DOHH2 (cell line): ENCODE measurements at regions not wholly inside any gene's neighbourhood (a gene's known extent, or its start where the extent isn't known, plus 50 kb on each side); places are given as distances from the start of the nearest gene placed in this dataset.
"Not testable (repeated sequence)": the region's sequence is repeated elsewhere in the genome, so short reads cannot be mapped to it uniquely, and the experiment has no call there.

Experiments used
- H3F3A ChIP-seq: fragments of 200-600 bp; sonication (generic), shearing (Covaris generic); 2 replicates; pipeline ENCODE4 v1.6.0; 2016; ENCODE audit warnings: antibody characterized with exemption, mild to moderate bottlenecking; ENCODE audit not compliant: control insufficient read depth, insufficient read depth
- H3K27ac ChIP-seq: fragments of 200-600 bp; sonication (generic); 2 replicates; pipeline ENCODE4 v1.5.1; 2014; ENCODE audit warnings: low read depth, mild to moderate bottlenecking, low read length, moderate library complexity
- H3K27me3 ChIP-seq: fragments of 200-600 bp; sonication (generic); 2 replicates; pipeline ENCODE4 v1.6.1; 2014; ENCODE audit warnings: mild to moderate bottlenecking, low read length, mixed read lengths; ENCODE audit not compliant: control insufficient read depth
- H3K36me3 ChIP-seq: fragments of 200-600 bp; sonication (generic); 2 replicates; pipeline ENCODE4 v1.6.1; 2014; ENCODE audit warnings: mild to moderate bottlenecking, low read length, moderate library complexity, mixed read lengths; ENCODE audit not compliant: control insufficient read depth
- H3K4me1 ChIP-seq: fragments of 200-600 bp; sonication (generic); 2 replicates; pipeline ENCODE4 v1.6.1; 2014; ENCODE audit warnings: mild to moderate bottlenecking, low read length, mixed read lengths; ENCODE audit not compliant: control insufficient read depth
- H3K4me2 ChIP-seq: fragments of 200-600 bp; sonication (generic); 2 replicates; pipeline ENCODE4 v1.6.0; 2014; ENCODE audit warnings: mild to moderate bottlenecking, low read length, moderate library complexity
- H3K4me3 ChIP-seq: fragments of 200-600 bp; sonication (generic); 2 replicates; pipeline ENCODE4 v1.5.1; 2014; ENCODE audit warnings: mild to moderate bottlenecking, low read length, mixed read lengths
- H3K79me2 ChIP-seq: fragments of 200-600 bp; sonication (generic); 2 replicates; pipeline ENCODE4 v1.6.1; 2014; ENCODE audit warnings: mild to moderate bottlenecking, low read length, mixed read lengths; ENCODE audit not compliant: control insufficient read depth
- H3K9me2 ChIP-seq: fragments of 200-600 bp; sonication (generic); replicated peaks from 2 replicates; pipeline ENCODE4 v1.6.1; 2014; ENCODE audit warnings: mild to moderate bottlenecking, low read length, mixed read lengths; ENCODE audit not compliant: control insufficient read depth
- H3K9me3 ChIP-seq: fragments of 200-600 bp; sonication (generic); 2 replicates; pipeline ENCODE4 v1.6.1; 2014; ENCODE audit warnings: antibody characterized with exemption, low read length, mixed read lengths; ENCODE audit not compliant: control insufficient read depth, insufficient read depth
- H4K20me1 ChIP-seq: fragments of 200-600 bp; sonication (generic); 2 replicates; pipeline ENCODE4 v1.6.0; 2014; ENCODE audit warnings: low read depth, mild to moderate bottlenecking, antibody characterized with exemption, low read length, moderate library complexity; ENCODE audit not compliant: control insufficient read depth, insufficient read depth
- CTCF ChIP-seq: fragments of 200-600 bp; sonication (generic); IDR thresholded peaks from one replicate; pipeline ENCODE4 v1.5.1; 2014; ENCODE audit warnings: antibody characterized with exemption, mild to moderate bottlenecking, low read depth, low read length; ENCODE audit not compliant: poor library complexity, severe bottlenecking
- EZH2phosphoT487 ChIP-seq: fragments of 200-600 bp; sonication (generic); IDR thresholded peaks from 2 replicates; pipeline ENCODE4 v1.6.1; 2017; ENCODE audit warnings: borderline replicate concordance, mild to moderate bottlenecking, antibody characterized with exemption, low read length, moderate library complexity, mixed read lengths

DNA sequence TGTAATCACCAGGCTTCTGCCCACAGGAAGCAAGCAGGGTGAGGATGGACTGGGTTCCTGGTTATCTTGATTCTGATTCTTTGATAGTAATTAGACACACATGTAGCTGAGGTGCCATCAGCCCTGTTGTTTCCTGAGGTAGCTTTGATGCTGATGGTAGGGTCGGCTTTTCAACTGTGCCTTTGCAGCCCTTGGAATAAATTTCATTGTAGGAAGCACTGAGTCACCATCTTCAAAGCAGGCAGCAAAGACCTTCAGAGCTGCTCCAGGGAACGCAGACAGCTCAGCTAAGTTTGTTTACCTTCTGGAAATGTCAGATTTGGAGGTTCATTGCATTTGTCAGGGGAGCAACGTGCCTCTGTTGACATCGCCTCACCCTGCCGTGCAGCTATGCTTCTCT, 135.4 kb downstream of the ASMT start:
- Histone ChIP-seq H3K27me3 (no peaks in the 10 kb centered on the region), H3K27ac (no peak overlapping the region), H4K20me1 (no peaks in the 10 kb centered on the region), H3K9me2 (no peaks in the 10 kb centered on the region), H3K79me2 (no peaks in the 10 kb centered on the region), H3K4me1 (no peaks in the 10 kb centered on the region), H3F3A (no peaks in the 10 kb centered on the region), H3K36me3 (no peaks in the 10 kb centered on the region), H3K9me3 (no peaks in the 10 kb centered on the region), H3K4me2 (no peak overlapping the region), H3K4me3 (no peak overlapping the region)
- TF ChIP-seq EZH2phosphoT487 (no peak), CTCF (no peak)

- Histone ChIP-seq H3K36me3 (no peaks in the 10 kb centered on the region), H4K20me1 (no peaks in the 10 kb centered on the region), H3K4me2 (no peak overlapping the region), H3K27me3 (no peaks in the 10 kb centered on the region), H3K4me3 (no peak overlapping the region), H3K4me1 (no peaks in the 10 kb centered on the region), H3K27ac (no peak overlapping the region), H3F3A (no peaks in the 10 kb centered on the region), H3K79me2 (no peaks in the 10 kb centered on the region), H3K9me2 (no peaks in the 10 kb centered on the region), H3K9me3 (no peaks in the 10 kb centered on the region)
- no peak for TF ChIP-seq EZH2phosphoT487
- TF ChIP-seq CTCF, result no peak
Measured at GRCh38 chrX:1751781-1752180, 136.9 kb downstream of the ASMT start.

GRCh38 chrX:1752799-1753198, 137.9 kb downstream of the ASMT start:
- not testable (repeated sequence) for H3K9me3 ChIP-seq, H4K20me1 ChIP-seq, H3K9me2 ChIP-seq, H3K36me3 ChIP-seq, H3K4me2 ChIP-seq, H3F3A ChIP-seq, H3K27me3 ChIP-seq, H3K79me2 ChIP-seq, H3K4me3 ChIP-seq, H3K4me1 ChIP-seq, H3K27ac ChIP-seq

DNA sequence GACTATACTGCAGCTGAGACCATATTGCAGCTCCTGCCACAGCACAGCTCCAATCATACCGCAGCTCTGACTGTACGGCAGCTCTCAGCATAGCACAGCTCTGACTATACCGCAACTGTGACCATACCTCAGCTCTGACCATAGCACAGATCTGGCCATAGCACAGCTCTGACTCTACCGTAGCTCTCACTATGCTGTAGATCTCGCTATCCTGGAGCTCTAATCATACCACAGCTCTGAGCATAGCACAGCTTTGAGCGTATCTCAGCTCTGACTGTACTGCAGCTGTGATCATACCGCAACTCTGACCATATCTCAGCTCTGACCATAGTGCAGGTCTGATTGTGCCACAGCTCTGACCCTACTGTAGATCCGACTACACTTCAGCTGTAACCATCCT, 139.2 kb downstream of the ASMT start:
- Histone ChIP-seq H4K20me1 (no peaks in the 10 kb centered on the region), H3K36me3 (no peaks in the 10 kb centered on the region), H3K9me3 (peaks cover 4% of the 10 kb centered on the region; the same call in 1 of the 2 replicates), H3K4me1 (no peaks in the 10 kb centered on the region), H3K4me2 (no peak overlapping the region), H3K27me3 (no peaks in the 10 kb centered on the region), H3F3A (no peaks in the 10 kb centered on the region), H3K9me2 (no peaks in the 10 kb centered on the region), H3K27ac (no peak overlapping the region), H3K79me2 (no peaks in the 10 kb centered on the region), H3K4me3 (no peak overlapping the region)
- TF ChIP-seq EZH2phosphoT487 (no peak), CTCF (no peak)
